Panc1 (cell line): ENCODE measurements at regions not wholly inside any gene's neighbourhood (a gene's known extent, or its start where the extent isn't known, plus 50 kb on each side); places are given as distances from the start of the nearest gene placed in this dataset.

ENCODE experiments used
- ATAC-seq: fragments of 200-7000 bp; cut with Tn5 transposase; 2 replicates; pipeline ENCODE4 v1.9.1; 2020; ENCODE audit warnings: mild to moderate bottlenecking, moderate library complexity
- BruUV-seq: library from RNA; stranded (reverse); fragments of 400-500 nt; replicated peaks from 2 replicates; lab custom pipeline; 2021; lab: Mats Ljungman, UMichigan
- CTCF ChIA-PET: fragments of 300-600 bp; sonication (Branson Sonifier 250); formaldehyde crosslinking; loops from one replicate; lab custom pipeline; 2022; ENCODE audit warnings: antibody characterized with exemption; lab: Charles Lee
- POLR2A ChIA-PET: fragments of 300-600 bp; sonication (Branson Sonifier 250); formaldehyde crosslinking; loops from one replicate; lab custom pipeline; 2022; ENCODE audit warnings: antibody characterized with exemption; lab: Charles Lee
- DNase-seq: peaks from one replicate; pipeline ENCODE4 v3.0.0-alpha.2; 2010; ENCODE audit warnings: low read depth, low spot score
- H3K27ac ChIP-seq: 2 replicates; pipeline ENCODE4 v1.5.1; 2011; ENCODE audit warnings: mild to moderate bottlenecking, low read length, inconsistent platforms
- H3K27me3 ChIP-seq: fragments of 200-500 bp; sonication (Bioruptor generic); 2 replicates; pipeline ENCODE4 v1.6.0; 2014; ENCODE audit warnings: low read length, inconsistent platforms; ENCODE audit not compliant: control insufficient read depth, insufficient read depth
- H3K36me3 ChIP-seq: fragments of 200-500 bp; sonication (Bioruptor generic); 2 replicates; pipeline ENCODE4 v1.5.1; 2014; ENCODE audit warnings: inconsistent platforms, mild to moderate bottlenecking, low read length, moderate library complexity; ENCODE audit not compliant: control insufficient read depth, insufficient read depth
- H3K4me1 ChIP-seq: 2 replicates; pipeline ENCODE4 v1.5.1; 2011; ENCODE audit warnings: inconsistent platforms, mild to moderate bottlenecking, low read length, moderate library complexity; ENCODE audit not compliant: control insufficient read depth, insufficient read depth
- H3K4me3 ChIP-seq, 2 experiments: 2 replicates each; pipeline ENCODE4 v1.5.1; 2011 to 2012; ENCODE audit warnings: low read depth in 2 of 2, low read length in 2 of 2, mild to moderate bottlenecking in 2 of 2, inconsistent platforms in 1 of 2, moderate library complexity in 1 of 2
- H3K9me3 ChIP-seq: fragments of 200-500 bp; sonication (Bioruptor generic); 2 replicates; pipeline ENCODE4 v1.5.1; 2014; ENCODE audit warnings: low read depth, mild to moderate bottlenecking, inconsistent platforms, low read length, moderate library complexity; ENCODE audit not compliant: control insufficient read depth, insufficient read depth
- POLR2AphosphoS5 ChIP-seq: IDR thresholded peaks from 2 replicates; pipeline ENCODE4 v1.6.1; 2012; ENCODE audit warnings: mild to moderate bottlenecking, low read depth, low read length, moderate library complexity
- SIN3A ChIP-seq: IDR thresholded peaks from 2 replicates; pipeline ENCODE4 v1.6.1; 2012; ENCODE audit warnings: low read depth, mild to moderate bottlenecking, low read length, moderate library complexity, borderline replicate concordance; ENCODE audit not compliant: insufficient read depth
- TCF7L2 ChIP-seq: IDR thresholded peaks from 2 replicates; pipeline ENCODE4 v1.6.1; 2011; ENCODE audit warnings: mild to moderate bottlenecking, low read depth, low read length, inconsistent platforms
- in situ Hi-C: cut with HindIII; loops from 2 replicates; pipeline ENCODE4 v1.10.0; 2016; ENCODE audit warnings: low sequenced_read_pairs, low pct_unique_long_range_greater_than_20kb
- intact Hi-C: fragments of 100-400 bp; cut with micrococcal nuclease; formaldehyde crosslinking; loops from one replicate; pipeline ENCODE4 v1.10.0; 2022; ENCODE audit not compliant: unreplicated experiment
- TF ChIP-seq, protein P1 (sequence below), 2 experiments: IDR thresholded peaks; 2 replicates each; pipeline ENCODE4 v1.6.1; 2011 to 2012; ENCODE audit warnings: low read depth in 2 of 2, control low read depth in 1 of 2, low read length in 1 of 2, mild to moderate bottlenecking in 1 of 2, moderate library complexity in 1 of 2; ENCODE audit not compliant: insufficient read depth in 1 of 2
- TF ChIP-seq, protein P2 (sequence below): fragments of 450-650 bp; IDR thresholded peaks from 2 replicates; pipeline ENCODE4 v1.5.1; 2017; ENCODE audit warnings: mild to moderate bottlenecking

DNA sequence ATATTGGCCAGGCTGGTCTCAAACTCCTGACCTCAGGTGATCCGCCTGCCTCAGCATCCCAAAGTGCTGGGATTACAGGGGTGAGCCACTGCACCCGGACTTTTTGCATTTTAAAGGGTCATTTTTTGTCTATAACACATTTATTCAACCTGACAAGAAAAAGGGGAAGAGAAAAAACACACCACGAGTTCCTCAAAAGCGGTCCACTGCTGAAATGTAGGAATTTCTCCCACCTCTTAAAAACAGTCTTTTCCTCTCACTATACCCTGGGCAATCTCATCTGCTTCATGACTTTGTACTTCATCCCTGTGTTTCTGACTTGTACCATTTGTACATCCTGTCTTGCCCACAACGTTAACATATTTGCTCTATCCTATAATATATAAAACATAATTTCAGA, 413.3 kb upstream of the PTBP2 start:
- H3K9me3 ChIP-seq, result no peaks in the 10 kb centered on the region
- no peak overlapping the region for H3K4me3 ChIP-seq
- DNase-seq (no peak), ATAC-seq (no peak)
- no peak overlapping the region for H3K27ac ChIP-seq
- ChIA-PET CTCF (no interaction called here), POLR2A (interaction anchor here (0.6 kb wide), 1 partner anchor 118 kb away, joined by 3 read pairs; no protein-coding TSS in a partner anchor)
- BruUV-seq, result no TSS peak
- H3K36me3 ChIP-seq, result no peaks in the 10 kb centered on the region
- intact Hi-C loops, result no loop called here
- in situ Hi-C loops, result no loop called here
- TF ChIP-seq TCF7L2 (no peak), POLR2AphosphoS5 (no peak), SIN3A (no peak)
- TF ChIP-seq, protein P1, sequence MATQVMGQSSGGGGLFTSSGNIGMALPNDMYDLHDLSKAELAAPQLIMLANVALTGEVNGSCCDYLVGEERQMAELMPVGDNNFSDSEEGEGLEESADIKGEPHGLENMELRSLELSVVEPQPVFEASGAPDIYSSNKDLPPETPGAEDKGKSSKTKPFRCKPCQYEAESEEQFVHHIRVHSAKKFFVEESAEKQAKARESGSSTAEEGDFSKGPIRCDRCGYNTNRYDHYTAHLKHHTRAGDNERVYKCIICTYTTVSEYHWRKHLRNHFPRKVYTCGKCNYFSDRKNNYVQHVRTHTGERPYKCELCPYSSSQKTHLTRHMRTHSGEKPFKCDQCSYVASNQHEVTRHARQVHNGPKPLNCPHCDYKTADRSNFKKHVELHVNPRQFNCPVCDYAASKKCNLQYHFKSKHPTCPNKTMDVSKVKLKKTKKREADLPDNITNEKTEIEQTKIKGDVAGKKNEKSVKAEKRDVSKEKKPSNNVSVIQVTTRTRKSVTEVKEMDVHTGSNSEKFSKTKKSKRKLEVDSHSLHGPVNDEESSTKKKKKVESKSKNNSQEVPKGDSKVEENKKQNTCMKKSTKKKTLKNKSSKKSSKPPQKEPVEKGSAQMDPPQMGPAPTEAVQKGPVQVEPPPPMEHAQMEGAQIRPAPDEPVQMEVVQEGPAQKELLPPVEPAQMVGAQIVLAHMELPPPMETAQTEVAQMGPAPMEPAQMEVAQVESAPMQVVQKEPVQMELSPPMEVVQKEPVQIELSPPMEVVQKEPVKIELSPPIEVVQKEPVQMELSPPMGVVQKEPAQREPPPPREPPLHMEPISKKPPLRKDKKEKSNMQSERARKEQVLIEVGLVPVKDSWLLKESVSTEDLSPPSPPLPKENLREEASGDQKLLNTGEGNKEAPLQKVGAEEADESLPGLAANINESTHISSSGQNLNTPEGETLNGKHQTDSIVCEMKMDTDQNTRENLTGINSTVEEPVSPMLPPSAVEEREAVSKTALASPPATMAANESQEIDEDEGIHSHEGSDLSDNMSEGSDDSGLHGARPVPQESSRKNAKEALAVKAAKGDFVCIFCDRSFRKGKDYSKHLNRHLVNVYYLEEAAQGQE (IDR thresholded peaks at IDR 0.05; ENCODE audit: insufficient read depth in 1 of 2, low read depth in 2 of 2, low read length in 1 of 2), result no peak
- TF ChIP-seq, protein P2, sequence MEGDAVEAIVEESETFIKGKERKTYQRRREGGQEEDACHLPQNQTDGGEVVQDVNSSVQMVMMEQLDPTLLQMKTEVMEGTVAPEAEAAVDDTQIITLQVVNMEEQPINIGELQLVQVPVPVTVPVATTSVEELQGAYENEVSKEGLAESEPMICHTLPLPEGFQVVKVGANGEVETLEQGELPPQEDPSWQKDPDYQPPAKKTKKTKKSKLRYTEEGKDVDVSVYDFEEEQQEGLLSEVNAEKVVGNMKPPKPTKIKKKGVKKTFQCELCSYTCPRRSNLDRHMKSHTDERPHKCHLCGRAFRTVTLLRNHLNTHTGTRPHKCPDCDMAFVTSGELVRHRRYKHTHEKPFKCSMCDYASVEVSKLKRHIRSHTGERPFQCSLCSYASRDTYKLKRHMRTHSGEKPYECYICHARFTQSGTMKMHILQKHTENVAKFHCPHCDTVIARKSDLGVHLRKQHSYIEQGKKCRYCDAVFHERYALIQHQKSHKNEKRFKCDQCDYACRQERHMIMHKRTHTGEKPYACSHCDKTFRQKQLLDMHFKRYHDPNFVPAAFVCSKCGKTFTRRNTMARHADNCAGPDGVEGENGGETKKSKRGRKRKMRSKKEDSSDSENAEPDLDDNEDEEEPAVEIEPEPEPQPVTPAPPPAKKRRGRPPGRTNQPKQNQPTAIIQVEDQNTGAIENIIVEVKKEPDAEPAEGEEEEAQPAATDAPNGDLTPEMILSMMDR, result no peak
- no peaks in the 10 kb centered on the region; the same call in 1 of the 2 replicates for H3K4me1 ChIP-seq
- no peaks in the 10 kb centered on the region for H3K27me3 ChIP-seq

DNA sequence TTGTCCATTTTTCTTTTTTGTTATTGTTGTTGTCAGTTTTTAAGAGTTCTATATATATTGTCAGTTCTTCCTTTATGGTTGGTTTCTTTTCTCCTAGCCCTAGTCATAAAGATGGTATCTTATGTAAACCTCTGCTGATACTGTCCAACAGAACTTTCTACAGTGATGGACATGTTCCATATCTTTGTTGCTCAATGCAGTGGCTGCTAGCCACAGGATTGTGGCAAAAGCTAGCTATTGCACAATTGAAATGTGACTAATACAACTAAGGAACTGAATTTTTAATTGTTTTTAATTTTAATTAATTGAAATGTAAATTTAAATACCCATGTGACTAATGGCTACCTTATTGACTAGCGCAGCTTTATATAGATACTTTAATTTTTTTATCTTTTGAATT, 411.8 kb upstream of the PTBP2 start:
- intact Hi-C loops (no loop called here), in situ Hi-C loops (no loop called here)
- DNase-seq, result no peak
- Histone ChIP-seq H3K27ac (no peak overlapping the region), H3K9me3 (no peaks in the 10 kb centered on the region), H3K27me3 (no peaks in the 10 kb centered on the region), H3K4me1 (no peaks in the 10 kb centered on the region; the same call in 1 of the 2 replicates), H3K36me3 (no peaks in the 10 kb centered on the region), H3K4me3 (no peak overlapping the region)
- CTCF ChIA-PET, result no interaction called here
- ATAC-seq, result no peak
- no TSS peak for BruUV-seq
- POLR2A ChIA-PET, result no interaction called here
- TF ChIP-seq, protein P2, result no peak
- TF ChIP-seq POLR2AphosphoS5 (no peak), SIN3A (no peak), TCF7L2 (no peak)
- TF ChIP-seq, protein P1 (IDR thresholded peaks at IDR 0.05; ENCODE audit: insufficient read depth in 1 of 2, low read depth in 2 of 2, low read length in 1 of 2), result no peak
